ENCODE measurements at regions not wholly inside any gene's neighbourhood (a gene's known extent, or its start where the extent isn't known, plus 50 kb on each side); places are given as distances from the start of the nearest gene placed in this dataset.

GRCh38 chr3:66656609-66657008 lies 155.8 kb upstream of the LRIG1 start:
- TF ChIP-seq, protein P1, sequence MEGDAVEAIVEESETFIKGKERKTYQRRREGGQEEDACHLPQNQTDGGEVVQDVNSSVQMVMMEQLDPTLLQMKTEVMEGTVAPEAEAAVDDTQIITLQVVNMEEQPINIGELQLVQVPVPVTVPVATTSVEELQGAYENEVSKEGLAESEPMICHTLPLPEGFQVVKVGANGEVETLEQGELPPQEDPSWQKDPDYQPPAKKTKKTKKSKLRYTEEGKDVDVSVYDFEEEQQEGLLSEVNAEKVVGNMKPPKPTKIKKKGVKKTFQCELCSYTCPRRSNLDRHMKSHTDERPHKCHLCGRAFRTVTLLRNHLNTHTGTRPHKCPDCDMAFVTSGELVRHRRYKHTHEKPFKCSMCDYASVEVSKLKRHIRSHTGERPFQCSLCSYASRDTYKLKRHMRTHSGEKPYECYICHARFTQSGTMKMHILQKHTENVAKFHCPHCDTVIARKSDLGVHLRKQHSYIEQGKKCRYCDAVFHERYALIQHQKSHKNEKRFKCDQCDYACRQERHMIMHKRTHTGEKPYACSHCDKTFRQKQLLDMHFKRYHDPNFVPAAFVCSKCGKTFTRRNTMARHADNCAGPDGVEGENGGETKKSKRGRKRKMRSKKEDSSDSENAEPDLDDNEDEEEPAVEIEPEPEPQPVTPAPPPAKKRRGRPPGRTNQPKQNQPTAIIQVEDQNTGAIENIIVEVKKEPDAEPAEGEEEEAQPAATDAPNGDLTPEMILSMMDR (IDR thresholded peaks at IDR 0.05; ENCODE audit: low read depth, low read length) = no peak
- no peak overlapping the region for H3K4me3 ChIP-seq (replicated peaks in 1 of 2; ENCODE audit: low read depth in 2 of 2, low read length in 2 of 2)
- no peak for DNase-seq (ENCODE audit: low read depth in 2 of 2)

- TF ChIP-seq, protein P1 (IDR thresholded peaks at IDR 0.05; ENCODE audit: low read depth, low read length) = no peak
- no peak for DNase-seq (ENCODE audit: low read depth in 2 of 2)
- no peak overlapping the region for H3K4me3 ChIP-seq (replicated peaks in 1 of 2; ENCODE audit: low read depth in 2 of 2, low read length in 2 of 2)
Observed at GRCh38 chr3:66659056-66659455, 158.2 kb upstream of the LRIG1 start.

DNA sequence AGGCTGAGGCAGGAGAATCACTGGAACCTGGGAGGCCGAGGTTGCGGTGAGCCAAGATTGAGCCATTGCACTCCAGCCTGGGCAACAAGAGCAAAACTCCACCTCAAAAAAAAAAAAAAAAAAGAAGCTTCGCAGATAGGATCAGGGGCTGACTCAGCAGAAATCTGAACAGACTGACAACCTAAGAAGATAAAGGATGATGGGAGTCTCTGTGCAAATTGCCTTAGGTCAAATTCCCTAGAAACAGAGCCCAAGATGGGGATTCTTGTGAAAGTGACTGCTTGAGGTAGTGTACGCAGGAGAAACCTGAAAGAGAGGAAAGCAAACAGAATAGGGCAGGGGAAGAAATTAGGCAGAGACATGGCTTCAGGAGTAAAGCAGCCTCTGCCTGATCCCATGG lies 160.8 kb upstream of the LRIG1 start:
- H3K4me3 ChIP-seq (replicated peaks in 1 of 2; ENCODE audit: low read depth in 2 of 2, low read length in 2 of 2) = no peak overlapping the region
- TF ChIP-seq, protein P1 (IDR thresholded peaks at IDR 0.05; ENCODE audit: low read depth, low read length) = no peak
- no peak for DNase-seq (ENCODE audit: low read depth in 2 of 2)

GRCh38 chr3:66662894-66663293 lies 162.1 kb upstream of the LRIG1 start:
- TF ChIP-seq, protein P1 (IDR thresholded peaks at IDR 0.05; ENCODE audit: low read depth, low read length) = no peak
- no peak overlapping the region for H3K4me3 ChIP-seq (replicated peaks in 1 of 2; ENCODE audit: low read depth in 2 of 2, low read length in 2 of 2)
- DNase-seq (ENCODE audit: low read depth in 2 of 2) = no peak

DNA sequence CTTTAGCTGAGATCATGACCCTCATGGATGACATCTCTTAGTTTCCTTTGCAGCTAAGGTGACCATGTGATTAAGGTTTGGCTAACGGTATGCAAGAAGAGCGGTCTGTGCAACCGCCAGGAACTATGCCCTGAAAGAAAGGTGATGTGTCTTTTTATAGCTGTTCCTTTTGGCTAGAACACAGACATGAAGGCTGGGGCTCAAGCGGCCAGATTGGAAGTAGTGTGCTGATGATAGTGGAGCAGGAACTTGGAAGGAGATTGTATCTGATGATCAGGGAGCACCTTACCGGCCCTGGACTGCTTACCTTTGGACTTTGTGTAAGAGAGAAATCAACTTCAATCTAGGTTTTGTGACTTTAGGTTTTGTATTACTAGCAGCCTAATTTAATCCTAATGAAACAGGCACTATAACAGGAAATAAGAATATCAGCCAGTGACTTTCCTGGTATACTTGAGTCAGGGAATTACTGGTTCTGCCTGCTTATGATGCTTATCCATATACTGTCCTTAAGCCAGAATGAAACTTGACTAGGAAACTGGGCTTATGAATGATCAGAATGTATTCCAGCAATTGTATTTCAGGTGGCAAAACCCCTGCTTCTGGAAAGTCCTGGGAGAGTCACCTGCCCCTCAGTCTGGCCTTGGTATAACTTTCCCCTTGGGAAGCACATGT lies 164.3 kb upstream of the LRIG1 start:
- TF ChIP-seq, protein P1 (IDR thresholded peaks at IDR 0.05; ENCODE audit: low read depth, low read length) = no peak
- no peak overlapping the region for H3K4me3 ChIP-seq (replicated peaks in 1 of 2; ENCODE audit: low read depth in 2 of 2, low read length in 2 of 2)
- no peak for DNase-seq (ENCODE audit: low read depth in 2 of 2)

GRCh38 chr3:66666362-66666761 lies 165.5 kb upstream of the LRIG1 start:
- no peak overlapping the region for H3K4me3 ChIP-seq (replicated peaks in 1 of 2; ENCODE audit: low read depth in 2 of 2, low read length in 2 of 2)
- no peak for DNase-seq (ENCODE audit: low read depth in 2 of 2)
- TF ChIP-seq, protein P1 (IDR thresholded peaks at IDR 0.05; ENCODE audit: low read depth, low read length) = no peak

DNA sequence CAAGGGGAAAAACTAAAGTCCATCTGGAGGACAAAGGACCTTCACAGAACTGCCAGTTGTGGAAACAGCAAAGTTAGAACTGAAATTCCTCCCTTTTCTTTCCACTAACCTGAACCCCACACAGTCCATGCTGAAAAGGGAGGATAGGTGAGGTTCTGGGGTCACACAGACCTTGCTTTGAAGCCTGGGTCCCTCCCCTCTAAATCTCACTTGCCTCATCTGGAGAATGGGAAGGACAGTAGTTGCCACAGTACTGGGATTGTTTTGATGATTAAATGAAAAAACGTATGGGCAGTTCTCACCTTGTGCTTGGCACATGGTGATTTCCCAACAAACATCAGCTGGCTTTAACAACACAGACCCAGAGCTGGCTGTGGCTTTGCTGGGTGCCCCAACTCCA lies 166.4 kb upstream of the LRIG1 start:
- no peak overlapping the region for H3K4me3 ChIP-seq (replicated peaks in 1 of 2; ENCODE audit: low read depth in 2 of 2, low read length in 2 of 2)
- DNase-seq (ENCODE audit: low read depth in 2 of 2) = no peak
- TF ChIP-seq, protein P1 (IDR thresholded peaks at IDR 0.05; ENCODE audit: low read depth, low read length) = no peak

All from cardiac fibroblast (primary cell).